PFSK-1 (cell line): ENCODE measurements at regions not wholly inside any gene's neighbourhood (a gene's known extent, or its start where the extent isn't known, plus 50 kb on each side); places are given as distances from the start of the nearest gene placed in this dataset.

ENCODE experiments used
- FOXP2 ChIP-seq: optimal IDR thresholded peaks from 2 replicates; pipeline ENCODE3; 2011; ENCODE audit warnings: borderline replicate concordance, control low read depth, inconsistent platforms; ENCODE audit not compliant: insufficient read depth; ENCODE audit errors: extremely low read length, extremely low read depth
- POLR2AphosphoS5 ChIP-seq: IDR thresholded peaks from 2 replicates; pipeline ENCODE4 v1.6.1; 2012; ENCODE audit warnings: low read depth, mild to moderate bottlenecking, control low read depth, low read length, moderate library complexity
- REST ChIP-seq, 2 experiments: IDR thresholded peaks; 2 replicates each; pipeline versions ENCODE4 v1.6.1 to v1.8.0; 2011 to 2012; ENCODE audit warnings: low read depth in 2 of 2, low read length in 2 of 2, control low read depth in 1 of 2, inconsistent platforms in 1 of 2, mild to moderate bottlenecking in 1 of 2, moderate library complexity in 1 of 2; ENCODE audit not compliant: insufficient read depth in 1 of 2
- SIN3A ChIP-seq: IDR thresholded peaks from 2 replicates; pipeline ENCODE4 v1.6.1; 2012; ENCODE audit warnings: mild to moderate bottlenecking, low read length, moderate library complexity, borderline replicate concordance; ENCODE audit not compliant: insufficient read depth
- TAF1 ChIP-seq: IDR thresholded peaks from 2 replicates; pipeline ENCODE4 v1.6.1; 2012; ENCODE audit warnings: low read length, control low read depth, borderline replicate concordance; ENCODE audit not compliant: insufficient read depth

- no peak for TF ChIP-seq FOXP2
- TF ChIP-seq POLR2AphosphoS5 = no peak
- TF ChIP-seq REST (IDR thresholded peaks at IDR 0.05; ENCODE audit: insufficient read depth in 1 of 2, low read depth in 2 of 2, low read length in 2 of 2) = no peak
- no peak for TF ChIP-seq TAF1
- TF ChIP-seq SIN3A = no peak
These were observed 139.3 kb downstream of the IRF8 start for GRCh38 chr16:86037999-86038925.

- TF ChIP-seq TAF1 (no peak), SIN3A (no peak), REST (IDR thresholded peaks at IDR 0.05; ENCODE audit: insufficient read depth in 1 of 2, low read depth in 2 of 2, low read length in 2 of 2) (no peak), POLR2AphosphoS5 (no peak), FOXP2 (no peak)
These were observed 140.0 kb downstream of the IRF8 start for GRCh38 chr16:86038926-86039310.

- TF ChIP-seq REST (IDR thresholded peaks at IDR 0.05; ENCODE audit: insufficient read depth in 1 of 2, low read depth in 2 of 2, low read length in 2 of 2) (no peak), POLR2AphosphoS5 (no peak), SIN3A (no peak)
These were observed 140.6 kb downstream of the IRF8 start for GRCh38 chr16:86039606-86040005.

GRCh38 chr16:86040496-86040895, 141.5 kb downstream of the IRF8 start:
- TF ChIP-seq REST (IDR thresholded peaks at IDR 0.05; ENCODE audit: insufficient read depth in 1 of 2, low read depth in 2 of 2, low read length in 2 of 2) (no peak), POLR2AphosphoS5 (no peak), TAF1 (no peak), SIN3A (no peak), FOXP2 (no peak)
